ENCODE measurements at regions not wholly inside any gene's neighbourhood (a gene's known extent, or its start where the extent isn't known, plus 50 kb on each side); places are given as distances from the start of the nearest gene placed in this dataset.
"Not testable (repeated sequence)": the region's sequence is repeated elsewhere in the genome, so short reads cannot be mapped to it uniquely, and the experiment has no call there.

GRCh38 chr15:36191459-36191858 is 388.0 kb upstream of the CDIN1 start:
- H3K4me1 Mint-ChIP-seq, result peaks cover 0 to 3% of the 10 kb centered on the region in 2 experiments; a peak in 1 of 4 replicates
- Histone ChIP-seq H3K4ac (ENCODE audit: low read depth, low read length) (no peak overlapping the region), H3K79me1 (ENCODE audit: insufficient read depth, low read depth, low read length, poor library complexity, severe bottlenecking) (no peaks in the 10 kb centered on the region), H3K23ac (ENCODE audit: insufficient read length, low read depth, low read length) (no peak overlapping the region), H4K8ac (replicated peaks; ENCODE audit: insufficient read length, low read depth, low read length) (no peak overlapping the region), H3K79me2 (ENCODE audit: insufficient read depth, low read length) (no peaks in the 10 kb centered on the region), H3K27ac (ENCODE audit: insufficient read length, low read depth, low read length) (no peak overlapping the region), H4K5ac (ENCODE audit: insufficient read length, low read depth, low read length) (no peak overlapping the region), H3K18ac (ENCODE audit: insufficient read length, low read depth, low read length) (no peak overlapping the region), H3K14ac (ENCODE audit: insufficient read depth, low read length) (no peak overlapping the region), H3K9ac (ENCODE audit: extremely low read depth, insufficient read length, low read length) (no peak overlapping the region), H3K4me2 (ENCODE audit: insufficient read depth, insufficient read length, low read length) (no peak overlapping the region), H3K56ac (ENCODE audit: insufficient read length, low read depth, low read length) (no peak overlapping the region), H4K91ac (ENCODE audit: insufficient read length, low read depth, low read length) (no peak overlapping the region), H2BK5ac (ENCODE audit: insufficient read length, low read length) (no peak overlapping the region), H3K27me3 (ENCODE audit: insufficient read depth, low read length) (no peaks in the 10 kb centered on the region), H2AK5ac (ENCODE audit: insufficient read length, low read length) (no peak overlapping the region), H2BK20ac (ENCODE audit: low read depth, low read length, poor library complexity, severe bottlenecking) (no peak overlapping the region), H2BK15ac (ENCODE audit: low read depth, low read length) (no peak overlapping the region), H2BK120ac (ENCODE audit: low read depth, low read length, poor library complexity, severe bottlenecking) (no peak overlapping the region), H3K23me2 (ENCODE audit: insufficient read length, low read depth, low read length, poor library complexity, severe bottlenecking) (no peaks in the 10 kb centered on the region), H3K4me1 (ENCODE audit: insufficient read depth, low read length) (no peaks in the 10 kb centered on the region), H3T11ph (ENCODE audit: low read length) (no peak overlapping the region), H2AFZ (ENCODE audit: low read length) (no peak overlapping the region), H4K20me1 (ENCODE audit: control insufficient read depth, insufficient read depth, insufficient read length) (no peaks in the 10 kb centered on the region), H3K9me3 (ENCODE audit: control insufficient read depth, low read depth, low read length) (no peaks in the 10 kb centered on the region), H2BK12ac (ENCODE audit: insufficient read length, low read depth, low read length) (no peak overlapping the region)
- TF ChIP-seq CTCF (conservative IDR thresholded peaks at IDR 0.05), result no peak
- H3K27ac Mint-ChIP-seq, result no peak overlapping the region
- peaks cover under 1 to 6% of the 10 kb centered on the region in 2 experiments; a peak in 3 of 5 replicates for H3K9me3 Mint-ChIP-seq
- H3K27me3 Mint-ChIP-seq (ENCODE audit: low read depth), result no peaks in the 10 kb centered on the region
- peaks cover 0 to 6% (median 0%) of the 10 kb centered on the region in 3 experiments; a peak in 4 of 7 replicates for H3K36me3 Mint-ChIP-seq (ENCODE audit: insufficient read depth in 1 of 3, low read depth in 3 of 3)
- DNase-seq, result no peak
- no peak overlapping the region; a peak in 1 of 5 replicates for H3K4me3 Mint-ChIP-seq

- H4K5ac ChIP-seq (ENCODE audit: insufficient read length, low read depth, low read length); H3K23me2 ChIP-seq (ENCODE audit: insufficient read length, low read depth, low read length, poor library complexity, severe bottlenecking); H3K27me3 Mint-ChIP-seq (ENCODE audit: low read depth); H2AK5ac ChIP-seq (ENCODE audit: insufficient read length, low read length); H2BK20ac ChIP-seq (ENCODE audit: low read depth, low read length, poor library complexity, severe bottlenecking); H3K56ac ChIP-seq (ENCODE audit: insufficient read length, low read depth, low read length); H2BK5ac ChIP-seq (ENCODE audit: insufficient read length, low read length); H3K4ac ChIP-seq (ENCODE audit: low read depth, low read length); H3K79me1 ChIP-seq (ENCODE audit: insufficient read depth, low read depth, low read length, poor library complexity, severe bottlenecking); H3K36me3 Mint-ChIP-seq (ENCODE audit: insufficient read depth in 1 of 3, low read depth in 3 of 3); H2BK120ac ChIP-seq (ENCODE audit: low read depth, low read length, poor library complexity, severe bottlenecking); H3K9me3 ChIP-seq (ENCODE audit: control insufficient read depth, low read depth, low read length); H4K91ac ChIP-seq (ENCODE audit: insufficient read length, low read depth, low read length); H4K8ac ChIP-seq (replicated peaks; ENCODE audit: insufficient read length, low read depth, low read length); H3K23ac ChIP-seq (ENCODE audit: insufficient read length, low read depth, low read length); H2BK12ac ChIP-seq (ENCODE audit: insufficient read length, low read depth, low read length); H3K27me3 ChIP-seq (ENCODE audit: insufficient read depth, low read length); H3K79me2 ChIP-seq (ENCODE audit: insufficient read depth, low read length); H3K4me1 Mint-ChIP-seq; H3T11ph ChIP-seq (ENCODE audit: low read length); H3K14ac ChIP-seq (ENCODE audit: insufficient read depth, low read length); H3K27ac ChIP-seq (ENCODE audit: insufficient read length, low read depth, low read length); H2BK15ac ChIP-seq (ENCODE audit: low read depth, low read length); H3K4me2 ChIP-seq (ENCODE audit: insufficient read depth, insufficient read length, low read length); H2AFZ ChIP-seq (ENCODE audit: low read length); H3K9ac ChIP-seq (ENCODE audit: extremely low read depth, insufficient read length, low read length); H3K9me3 Mint-ChIP-seq; H3K4me1 ChIP-seq (ENCODE audit: insufficient read depth, low read length); H4K20me1 ChIP-seq (ENCODE audit: control insufficient read depth, insufficient read depth, insufficient read length): not testable (repeated sequence)
- peak overlapping the region in 1 of 3 experiments; percentile 89; a peak in 2 of 7 replicates for H3K27ac Mint-ChIP-seq
- H3K4me3 Mint-ChIP-seq, result peak overlapping the region; percentile 36 to 40; a peak in 2 of 5 replicates
- peak; percentile 39 for DNase-seq
- H3K18ac ChIP-seq (ENCODE audit: insufficient read length, low read depth, low read length), result peak overlapping the region; percentile 48
- WGBS (ENCODE audit: extremely low coverage, insufficient read length, low lambda C conversion rate), result no CpG with 5 or more reads among the region's 30 CpGs
These were observed 383.9 kb upstream of the CDIN1 start for GRCh38 chr15:36195361-36196007.

Data from H9 (cell line).